ENCODE measurements at regions not wholly inside any gene's neighbourhood (a gene's known extent, or its start where the extent isn't known, plus 50 kb on each side); places are given as distances from the start of the nearest gene placed in this dataset.
A peak's percentile ranks its signal among the peaks of the same experiment; 100 is the strongest.

- POLR2A ChIA-PET, result no interaction called here
- Histone ChIP-seq H3K4me1 (ENCODE audit: control extremely low read depth in 1 of 4, control insufficient read depth in 4 of 4, insufficient read depth in 4 of 4, low read length in 3 of 4) (no peaks in the 10 kb centered on the region), H3K27me3 (replicated peaks in 2 of 5; ENCODE audit: control insufficient read depth in 4 of 5, insufficient read depth in 5 of 5, low read length in 4 of 5) (no peaks in the 10 kb centered on the region), H3K36me3 (ENCODE audit: control insufficient read depth in 4 of 4, insufficient read depth in 4 of 4, low read length in 3 of 4) (no peaks in the 10 kb centered on the region), H3K4me3 (ENCODE audit: control insufficient read depth in 1 of 7, extremely low read depth in 1 of 7, insufficient read depth in 4 of 7, low read depth in 2 of 7, low read length in 6 of 7) (no peak overlapping the region), H3K27ac (ENCODE audit: insufficient read depth in 1 of 2, low read depth in 1 of 2, low read length in 2 of 2, poor library complexity in 1 of 2, severe bottlenecking in 2 of 2) (no peak overlapping the region), H3K9me3 (ENCODE audit: control extremely low read depth in 1 of 5, control insufficient read depth in 4 of 5, insufficient read depth in 2 of 5, low read depth in 1 of 5, low read length in 4 of 5) (no peaks in the 10 kb centered on the region)
- no peak for DNase-seq
- CTCF ChIA-PET, result no interaction called here
- no CpG with 5 or more reads among the region's 3 CpGs for WGBS (ENCODE audit: insufficient coverage)
These were observed 136.0 kb upstream of the CBLB start for GRCh38 chr3:106004826-106005225.

GRCh38 chr3:106006001-106006400 is 137.2 kb upstream of the CBLB start:
- ChIA-PET POLR2A (no interaction called here), CTCF (no interaction called here)
- Histone ChIP-seq H3K36me3 (ENCODE audit: control insufficient read depth in 4 of 4, insufficient read depth in 4 of 4, low read length in 3 of 4) (no peaks in the 10 kb centered on the region), H3K27ac (ENCODE audit: insufficient read depth in 1 of 2, low read depth in 1 of 2, low read length in 2 of 2, poor library complexity in 1 of 2, severe bottlenecking in 2 of 2) (no peak overlapping the region), H3K4me3 (ENCODE audit: control insufficient read depth in 1 of 7, extremely low read depth in 1 of 7, insufficient read depth in 4 of 7, low read depth in 2 of 7, low read length in 6 of 7) (no peak overlapping the region), H3K27me3 (replicated peaks in 2 of 5; ENCODE audit: control insufficient read depth in 4 of 5, insufficient read depth in 5 of 5, low read length in 4 of 5) (no peaks in the 10 kb centered on the region), H3K4me1 (ENCODE audit: control extremely low read depth in 1 of 4, control insufficient read depth in 4 of 4, insufficient read depth in 4 of 4, low read length in 3 of 4) (no peaks in the 10 kb centered on the region), H3K9me3 (ENCODE audit: control extremely low read depth in 1 of 5, control insufficient read depth in 4 of 5, insufficient read depth in 2 of 5, low read depth in 1 of 5, low read length in 4 of 5) (no peaks in the 10 kb centered on the region)
- DNase-seq, result no peak
- 100% methylated on average over 3 of the region's 5 CpGs for WGBS (ENCODE audit: insufficient coverage)

GRCh38 chr3:106006571-106006970 is 137.8 kb upstream of the CBLB start:
- H3K27ac ChIP-seq (ENCODE audit: insufficient read depth in 1 of 2, low read depth in 1 of 2, low read length in 2 of 2, poor library complexity in 1 of 2, severe bottlenecking in 2 of 2), result no peak overlapping the region
- no peaks in the 10 kb centered on the region for H3K9me3 ChIP-seq (ENCODE audit: control extremely low read depth in 1 of 5, control insufficient read depth in 4 of 5, insufficient read depth in 2 of 5, low read depth in 1 of 5, low read length in 4 of 5)
- ChIA-PET CTCF (no interaction called here), POLR2A (no interaction called here)
- no peaks in the 10 kb centered on the region for H3K36me3 ChIP-seq (ENCODE audit: control insufficient read depth in 4 of 4, insufficient read depth in 4 of 4, low read length in 3 of 4)
- no peak overlapping the region for H3K4me3 ChIP-seq (ENCODE audit: control insufficient read depth in 1 of 7, extremely low read depth in 1 of 7, insufficient read depth in 4 of 7, low read depth in 2 of 7, low read length in 6 of 7)
- DNase-seq, result no peak
- H3K27me3 ChIP-seq (replicated peaks in 2 of 5; ENCODE audit: control insufficient read depth in 4 of 5, insufficient read depth in 5 of 5, low read length in 4 of 5), result no peaks in the 10 kb centered on the region
- WGBS (ENCODE audit: insufficient coverage), result no CpG with 5 or more reads among the region's 2 CpGs
- H3K4me1 ChIP-seq (ENCODE audit: control extremely low read depth in 1 of 4, control insufficient read depth in 4 of 4, insufficient read depth in 4 of 4, low read length in 3 of 4), result no peaks in the 10 kb centered on the region

GRCh38 chr3:106007512-106007911 is 138.7 kb upstream of the CBLB start:
- WGBS (ENCODE audit: insufficient coverage), result 100% methylated on average over 1 of the region's 3 CpGs
- no peak overlapping the region for H3K4me3 ChIP-seq (ENCODE audit: control insufficient read depth in 1 of 7, extremely low read depth in 1 of 7, insufficient read depth in 4 of 7, low read depth in 2 of 7, low read length in 6 of 7)
- no peaks in the 10 kb centered on the region for H3K9me3 ChIP-seq (ENCODE audit: control extremely low read depth in 1 of 5, control insufficient read depth in 4 of 5, insufficient read depth in 2 of 5, low read depth in 1 of 5, low read length in 4 of 5)
- no peaks in the 10 kb centered on the region for H3K4me1 ChIP-seq (ENCODE audit: control extremely low read depth in 1 of 4, control insufficient read depth in 4 of 4, insufficient read depth in 4 of 4, low read length in 3 of 4)
- ChIA-PET CTCF (no interaction called here), POLR2A (no interaction called here)
- H3K27me3 ChIP-seq (replicated peaks in 2 of 5; ENCODE audit: control insufficient read depth in 4 of 5, insufficient read depth in 5 of 5, low read length in 4 of 5), result no peaks in the 10 kb centered on the region
- H3K27ac ChIP-seq (ENCODE audit: insufficient read depth in 1 of 2, low read depth in 1 of 2, low read length in 2 of 2, poor library complexity in 1 of 2, severe bottlenecking in 2 of 2), result no peak overlapping the region
- DNase-seq, result no peak
- H3K36me3 ChIP-seq (ENCODE audit: control insufficient read depth in 4 of 4, insufficient read depth in 4 of 4, low read length in 3 of 4), result no peaks in the 10 kb centered on the region

GRCh38 chr3:106008766-106009165 is 140.0 kb upstream of the CBLB start:
- Histone ChIP-seq H3K27ac (ENCODE audit: insufficient read depth in 1 of 2, low read depth in 1 of 2, low read length in 2 of 2, poor library complexity in 1 of 2, severe bottlenecking in 2 of 2) (no peak overlapping the region), H3K4me3 (ENCODE audit: control insufficient read depth in 1 of 7, extremely low read depth in 1 of 7, insufficient read depth in 4 of 7, low read depth in 2 of 7, low read length in 6 of 7) (no peak overlapping the region), H3K36me3 (ENCODE audit: control insufficient read depth in 4 of 4, insufficient read depth in 4 of 4, low read length in 3 of 4) (no peaks in the 10 kb centered on the region), H3K9me3 (ENCODE audit: control extremely low read depth in 1 of 5, control insufficient read depth in 4 of 5, insufficient read depth in 2 of 5, low read depth in 1 of 5, low read length in 4 of 5) (no peaks in the 10 kb centered on the region), H3K4me1 (ENCODE audit: control extremely low read depth in 1 of 4, control insufficient read depth in 4 of 4, insufficient read depth in 4 of 4, low read length in 3 of 4) (no peaks in the 10 kb centered on the region), H3K27me3 (replicated peaks in 2 of 5; ENCODE audit: control insufficient read depth in 4 of 5, insufficient read depth in 5 of 5, low read length in 4 of 5) (no peaks in the 10 kb centered on the region)
- WGBS (ENCODE audit: insufficient coverage), result no CpG with 5 or more reads among the region's 1 CpG
- DNase-seq, result peak in 1 of 3 donors; percentile 32
- CTCF ChIA-PET, result no interaction called here
- POLR2A ChIA-PET, result no interaction called here

GRCh38 chr3:106010829-106011228 is 142.0 kb upstream of the CBLB start:
- Histone ChIP-seq H3K36me3 (ENCODE audit: control insufficient read depth in 4 of 4, insufficient read depth in 4 of 4, low read length in 3 of 4) (no peaks in the 10 kb centered on the region), H3K9me3 (ENCODE audit: control extremely low read depth in 1 of 5, control insufficient read depth in 4 of 5, insufficient read depth in 2 of 5, low read depth in 1 of 5, low read length in 4 of 5) (no peaks in the 10 kb centered on the region), H3K27ac (ENCODE audit: insufficient read depth in 1 of 2, low read depth in 1 of 2, low read length in 2 of 2, poor library complexity in 1 of 2, severe bottlenecking in 2 of 2) (no peak overlapping the region), H3K27me3 (replicated peaks in 2 of 5; ENCODE audit: control insufficient read depth in 4 of 5, insufficient read depth in 5 of 5, low read length in 4 of 5) (no peaks in the 10 kb centered on the region), H3K4me3 (ENCODE audit: control insufficient read depth in 1 of 7, extremely low read depth in 1 of 7, insufficient read depth in 4 of 7, low read depth in 2 of 7, low read length in 6 of 7) (no peak overlapping the region), H3K4me1 (ENCODE audit: control extremely low read depth in 1 of 4, control insufficient read depth in 4 of 4, insufficient read depth in 4 of 4, low read length in 3 of 4) (no peaks in the 10 kb centered on the region)
- ChIA-PET POLR2A (no interaction called here), CTCF (no interaction called here)
- DNase-seq, result no peak
- WGBS (ENCODE audit: insufficient coverage), result no CpG with 5 or more reads among the region's 3 CpGs

GRCh38 chr3:106013971-106014370 is 145.2 kb upstream of the CBLB start:
- 100% methylated on average over 1 of the region's 2 CpGs for WGBS (ENCODE audit: insufficient coverage)
- no peaks in the 10 kb centered on the region for H3K27me3 ChIP-seq (replicated peaks in 2 of 5; ENCODE audit: control insufficient read depth in 4 of 5, insufficient read depth in 5 of 5, low read length in 4 of 5)
- no peaks in the 10 kb centered on the region for H3K36me3 ChIP-seq (ENCODE audit: control insufficient read depth in 4 of 4, insufficient read depth in 4 of 4, low read length in 3 of 4)
- no peak overlapping the region for H3K4me3 ChIP-seq (ENCODE audit: control insufficient read depth in 1 of 7, extremely low read depth in 1 of 7, insufficient read depth in 4 of 7, low read depth in 2 of 7, low read length in 6 of 7)
- no peak overlapping the region for H3K27ac ChIP-seq (ENCODE audit: insufficient read depth in 1 of 2, low read depth in 1 of 2, low read length in 2 of 2, poor library complexity in 1 of 2, severe bottlenecking in 2 of 2)
- ChIA-PET POLR2A (no interaction called here), CTCF (no interaction called here)
- H3K9me3 ChIP-seq (ENCODE audit: control extremely low read depth in 1 of 5, control insufficient read depth in 4 of 5, insufficient read depth in 2 of 5, low read depth in 1 of 5, low read length in 4 of 5), result no peaks in the 10 kb centered on the region
- no peak for DNase-seq
- no peaks in the 10 kb centered on the region for H3K4me1 ChIP-seq (ENCODE audit: control extremely low read depth in 1 of 4, control insufficient read depth in 4 of 4, insufficient read depth in 4 of 4, low read length in 3 of 4)

GRCh38 chr3:106014518-106014917 is 145.7 kb upstream of the CBLB start:
- no CpG with 5 or more reads among the region's 1 CpG for WGBS (ENCODE audit: insufficient coverage)
- CTCF ChIA-PET, result no interaction called here
- Histone ChIP-seq H3K9me3 (ENCODE audit: control extremely low read depth in 1 of 5, control insufficient read depth in 4 of 5, insufficient read depth in 2 of 5, low read depth in 1 of 5, low read length in 4 of 5) (no peaks in the 10 kb centered on the region), H3K4me3 (ENCODE audit: control insufficient read depth in 1 of 7, extremely low read depth in 1 of 7, insufficient read depth in 4 of 7, low read depth in 2 of 7, low read length in 6 of 7) (no peak overlapping the region), H3K27ac (ENCODE audit: insufficient read depth in 1 of 2, low read depth in 1 of 2, low read length in 2 of 2, poor library complexity in 1 of 2, severe bottlenecking in 2 of 2) (no peak overlapping the region), H3K27me3 (replicated peaks in 2 of 5; ENCODE audit: control insufficient read depth in 4 of 5, insufficient read depth in 5 of 5, low read length in 4 of 5) (no peaks in the 10 kb centered on the region), H3K4me1 (ENCODE audit: control extremely low read depth in 1 of 4, control insufficient read depth in 4 of 4, insufficient read depth in 4 of 4, low read length in 3 of 4) (no peaks in the 10 kb centered on the region), H3K36me3 (ENCODE audit: control insufficient read depth in 4 of 4, insufficient read depth in 4 of 4, low read length in 3 of 4) (no peaks in the 10 kb centered on the region)
- POLR2A ChIA-PET, result no interaction called here
- no peak for DNase-seq

Data from common myeloid progenitor, CD34-positive (primary cell).